ENCODE measurements at regions not wholly inside any gene's neighbourhood (a gene's known extent, or its start where the extent isn't known, plus 50 kb on each side); places are given as distances from the start of the nearest gene placed in this dataset.

GRCh38 chr5:133735346-133735745 is 123.0 kb upstream of the FSTL4 start:
- TF ChIP-seq CTCF (conservative IDR thresholded peaks at IDR 0.05) (no peak), ZFX (IDR thresholded peaks at IDR 0.05) (no peak)
